Astrocyte (in vitro differentiated cells and primary cell): ENCODE measurements at regions not wholly inside any gene's neighbourhood (a gene's known extent, or its start where the extent isn't known, plus 50 kb on each side); places are given as distances from the start of the nearest gene placed in this dataset.

Source experiments
- CTCF ChIP-seq: IDR thresholded peaks from 2 replicates; pipeline ENCODE4 v1.5.1; 2011; ENCODE audit warnings: low read depth, mild to moderate bottlenecking, inconsistent platforms, low read length, moderate library complexity; ENCODE audit not compliant: insufficient read depth
- EZH2 ChIP-seq: IDR thresholded peaks from 2 replicates; pipeline ENCODE4 v1.6.1; 2012; ENCODE audit warnings: mild to moderate bottlenecking, low read length, inconsistent platforms; ENCODE audit not compliant: insufficient read depth

GRCh38 chr15:94677202-94677790 lies 445.9 kb downstream of the MCTP2 start:
- TF ChIP-seq CTCF (no peak), EZH2 (no peak)
